HCT116 (cell line): ENCODE measurements at regions not wholly inside any gene's neighbourhood (a gene's known extent, or its start where the extent isn't known, plus 50 kb on each side); places are given as distances from the start of the nearest gene placed in this dataset.

ENCODE experiments used
- ATAC-seq: fragments of 200-7000 bp; cut with Tn5 transposase; 2 replicates; pipeline ENCODE4 v1.9.1; 2020; ENCODE audit warnings: mild to moderate bottlenecking, moderate library complexity
- BruUV-seq: library from RNA; stranded (reverse); fragments of 400-500 nt; replicated peaks from 2 replicates; lab custom pipeline; 2021; lab: Mats Ljungman, UMichigan
- CTCF ChIA-PET: fragments of 300-600 bp; sonication (Branson Sonifier 250); formaldehyde crosslinking; loops from one replicate; lab custom pipeline; 2021; ENCODE audit warnings: antibody characterized with exemption; lab: Charles Lee
- POLR2A ChIA-PET: fragments of 300-600, 350-600 bp; sonication (Branson Sonifier 250); formaldehyde crosslinking; loops from one replicate; lab custom pipeline; 2021; ENCODE audit warnings: antibody characterized with exemption; lab: Charles Lee
- RAD21 ChIA-PET, 2 experiments: fragments of 300-600 bp; sonication (Branson Sonifier 250); formaldehyde crosslinking; loops; one replicate each; lab custom pipeline; 2023; ENCODE audit warnings: low total read pairs in 2 of 2; ENCODE audit not compliant: uncharacterized antibody in 2 of 2, unreplicated experiment in 2 of 2, low non-redundant PET in 1 of 2; lab: Charles Lee
- DNase-seq: peaks from one replicate; pipeline ENCODE4 v3.0.0-alpha.2; 2010; ENCODE audit warnings: low read depth, low spot score
- H2AFZ ChIP-seq: fragments of 200-600 bp; shearing (Covaris generic), sonication (generic); 2 replicates; pipeline ENCODE4 v1.6.1; 2017; ENCODE audit warnings: low read depth, mixed run types, mixed read lengths, antibody characterized with exemption, low read length; ENCODE audit not compliant: poor library complexity, severe bottlenecking
- H3K27ac ChIP-seq: 2 replicates; pipeline ENCODE4 v1.5.1; 2012; ENCODE audit warnings: low read depth, low read length
- H3K27me3 ChIP-seq: fragments of 200-600 bp; sonication (generic); 2 replicates; pipeline ENCODE4 v1.6.1; 2016; ENCODE audit warnings: mixed run types, low read length, mixed read lengths; ENCODE audit not compliant: insufficient read depth
- H3K36me3 ChIP-seq, 2 experiments: fragments of 200-500 bp in 1 of 2; fragments of 200-600 bp in 1 of 2; sonication (Bioruptor generic) in 1 of 2; sonication (generic) in 1 of 2; 2 replicates each; pipeline versions ENCODE4 v1.5.1 to v1.6.1; 2014 to 2016; ENCODE audit warnings: low read length in 2 of 2, inconsistent platforms in 1 of 2, mixed read lengths in 1 of 2, mixed run types in 1 of 2; ENCODE audit not compliant: insufficient read depth in 2 of 2, control insufficient read depth in 1 of 2
- H3K4me1 ChIP-seq, 2 experiments: fragments of 200-600 bp in 1 of 2; sonication (generic) in 1 of 2; 2 replicates each; pipeline versions ENCODE4 v1.5.1 to v1.6.1; 2012 to 2017; ENCODE audit warnings: low read length in 2 of 2, inconsistent platforms in 1 of 2, mild to moderate bottlenecking in 1 of 2, mixed read lengths in 1 of 2, mixed run types in 1 of 2, moderate library complexity in 1 of 2; ENCODE audit not compliant: insufficient read depth in 2 of 2, control insufficient read depth in 1 of 2
- H3K4me2 ChIP-seq: fragments of 200-600 bp; sonication (generic); 2 replicates; pipeline ENCODE4 v1.6.1; 2017; ENCODE audit warnings: mixed run types, low read length, mixed read lengths
- H3K4me3 ChIP-seq, 2 experiments: fragments of 200-600 bp in 1 of 2; sonication (generic) in 1 of 2; replicated peaks in 1 of 2; 2 replicates each; pipeline ENCODE4 v1.5.1; 2011 to 2016; ENCODE audit warnings: low read length in 2 of 2, control low read depth in 1 of 2, low read depth in 1 of 2, mild to moderate bottlenecking in 1 of 2, mixed read lengths in 1 of 2, mixed run types in 1 of 2
- H3K79me2 ChIP-seq: fragments of 200-600 bp; sonication (generic); 2 replicates; pipeline ENCODE4 v1.6.1; 2017; ENCODE audit warnings: mild to moderate bottlenecking, mixed run types, low read length, moderate library complexity, mixed read lengths; ENCODE audit not compliant: insufficient read depth
- H3K9ac ChIP-seq: fragments of 200-600 bp; sonication (generic); 2 replicates; pipeline ENCODE4 v1.6.1; 2016; ENCODE audit warnings: low read length, mixed read lengths
- H3K9me2 ChIP-seq: fragments of 200-600 bp; sonication (generic), shearing (Covaris generic); 2 replicates; pipeline ENCODE4 v1.6.1; 2017; ENCODE audit warnings: mixed run types, mild to moderate bottlenecking, moderate library complexity; ENCODE audit not compliant: insufficient read depth
- H3K9me3 ChIP-seq, 2 experiments: fragments of 200-500 bp in 1 of 2; fragments of 200-600 bp in 1 of 2; sonication (Bioruptor generic) in 1 of 2; sonication (generic) in 1 of 2; 2 replicates each; pipeline ENCODE4 v1.6.1; 2014 to 2017; ENCODE audit warnings: low read length in 2 of 2, mixed read lengths in 2 of 2, inconsistent platforms in 1 of 2, low read depth in 1 of 2, mild to moderate bottlenecking in 1 of 2, mixed run types in 1 of 2, moderate library complexity in 1 of 2; ENCODE audit not compliant: control insufficient read depth in 1 of 2, insufficient read depth in 1 of 2
- H4K20me1 ChIP-seq: fragments of 200-600 bp; sonication (generic), shearing (Covaris generic); 2 replicates; pipeline ENCODE4 v1.6.1; 2017; ENCODE audit warnings: mixed run types, mild to moderate bottlenecking, moderate library complexity; ENCODE audit not compliant: insufficient read depth
- CBX3 ChIP-seq: IDR thresholded peaks from 2 replicates; pipeline ENCODE4 v1.6.1; 2012; ENCODE audit warnings: low read depth
- ELF1 ChIP-seq: IDR thresholded peaks from 2 replicates; pipeline ENCODE4 v1.6.1; 2012; ENCODE audit warnings: low read depth, borderline replicate concordance
- EZH2 ChIP-seq: fragments of 200-600 bp; sonication (generic); IDR thresholded peaks from 2 replicates; pipeline ENCODE4 v1.6.1; 2017; ENCODE audit warnings: antibody characterized with exemption, mixed run types
- EZH2phosphoT487 ChIP-seq: fragments of 200-600 bp; IDR thresholded peaks from 2 replicates; pipeline ENCODE4 v1.6.1; 2018; ENCODE audit warnings: antibody characterized with exemption, borderline replicate concordance
- FOSL1 ChIP-seq: IDR thresholded peaks from 2 replicates; pipeline ENCODE4 v1.6.1; 2012; ENCODE audit warnings: low read depth
- JUND ChIP-seq: IDR thresholded peaks from 2 replicates; pipeline ENCODE4 v1.6.1; 2012
- RAD21 ChIP-seq: IDR thresholded peaks from 2 replicates; pipeline ENCODE4 v1.6.1; 2012; ENCODE audit warnings: low read depth, mild to moderate bottlenecking
- SIN3A ChIP-seq: IDR thresholded peaks from 2 replicates; pipeline ENCODE4 v1.6.1; 2012; ENCODE audit warnings: low read depth
- TCF7L2 ChIP-seq: IDR thresholded peaks from 2 replicates; pipeline ENCODE4 v1.7.0; 2011; ENCODE audit warnings: borderline replicate concordance, inconsistent platforms; ENCODE audit not compliant: insufficient read depth, insufficient read length; ENCODE audit errors: extremely low read depth
- ZFX ChIP-seq: fragments of 450-650 bp; IDR thresholded peaks from 2 replicates; pipeline ENCODE4 v1.6.1; 2017
- intact Hi-C: fragments of 100-400 bp; cut with micrococcal nuclease; formaldehyde crosslinking; loops from 2 replicates; pipeline ENCODE4 v1.10.0; 2022
- TF ChIP-seq, protein P1 (sequence below): IDR thresholded peaks from 2 replicates; pipeline ENCODE4 v1.6.1; 2011; ENCODE audit warnings: mild to moderate bottlenecking, low read length, moderate library complexity; ENCODE audit not compliant: insufficient replicate concordance; ENCODE audit errors: extremely low read depth
- TF ChIP-seq, protein P2 (sequence below): IDR thresholded peaks from 2 replicates; pipeline ENCODE4 v1.6.1; 2012; ENCODE audit warnings: low read depth

DNA sequence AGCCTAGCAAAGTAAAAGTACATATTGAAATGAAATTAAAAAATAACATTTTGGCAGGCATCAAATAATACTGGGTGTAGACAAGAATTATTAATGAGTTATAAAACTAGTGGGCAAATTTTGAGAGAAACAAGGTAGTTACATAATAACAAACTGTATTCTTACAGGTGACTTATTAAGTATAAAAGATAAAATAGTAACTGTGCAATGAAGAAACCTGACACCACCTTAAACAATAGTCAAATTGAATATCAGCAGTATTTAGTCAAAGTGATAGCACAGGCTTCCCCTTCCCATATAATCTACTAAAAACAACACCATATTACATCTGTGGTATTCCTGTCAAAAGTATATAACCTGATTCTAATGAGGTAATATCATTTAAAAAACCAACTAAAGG lies 1099.8 kb upstream of the CRIM1 start:
- TF ChIP-seq SIN3A (no peak), FOSL1 (no peak)
- Histone ChIP-seq H3K4me2 (no peak overlapping the region), H3K9ac (no peak overlapping the region), H3K4me1 (no peaks in the 10 kb centered on the region), H4K20me1 (no peaks in the 10 kb centered on the region), H3K27me3 (no peaks in the 10 kb centered on the region), H3K36me3 (no peaks in the 10 kb centered on the region), H2AFZ (no peak overlapping the region), H3K4me3 (no peak overlapping the region), H3K9me3 (peaks cover 8 to 10% of the 10 kb centered on the region in 2 experiments; a peak in 2 of 4 replicates), H3K9me2 (no peaks in the 10 kb centered on the region), H3K79me2 (no peaks in the 10 kb centered on the region), H3K27ac (no peak overlapping the region)
- RAD21 ChIA-PET: no interaction called here
- POLR2A ChIA-PET: no interaction called here
- ATAC-seq (no peak), DNase-seq (no peak)
- BruUV-seq: no TSS peak
- CTCF ChIA-PET: no interaction called here
- intact Hi-C loops: no loop called here

DNA sequence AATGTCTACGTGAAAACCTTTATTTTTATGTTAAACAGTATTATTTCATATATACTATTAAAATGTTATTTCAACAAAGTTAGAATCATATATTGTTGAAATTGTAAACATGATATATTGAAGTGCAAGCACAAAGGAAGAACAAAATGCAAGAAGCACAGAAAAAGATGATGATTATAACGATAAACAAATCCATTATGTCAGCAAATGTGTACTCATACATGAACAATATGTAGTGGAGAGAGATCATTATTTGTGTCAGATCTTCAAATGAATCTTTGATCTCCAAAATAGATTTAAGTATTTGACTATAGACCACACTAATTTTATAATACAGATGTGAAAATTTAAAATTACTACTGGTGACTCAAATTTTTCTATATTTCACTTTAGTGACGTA lies 1104.4 kb upstream of the CRIM1 start:
- H3K27ac ChIP-seq: no peak overlapping the region
- peaks cover 6 to 16% of the 10 kb centered on the region in 2 experiments; a peak in 2 of 4 replicates for H3K9me3 ChIP-seq
- RAD21 ChIA-PET: no interaction called here
- no peak overlapping the region for H3K9ac ChIP-seq
- ATAC-seq (no peak), DNase-seq (no peak)
- intact Hi-C loops: no loop called here
- H3K4me3 ChIP-seq: no peak overlapping the region
- TF ChIP-seq, protein P1, sequence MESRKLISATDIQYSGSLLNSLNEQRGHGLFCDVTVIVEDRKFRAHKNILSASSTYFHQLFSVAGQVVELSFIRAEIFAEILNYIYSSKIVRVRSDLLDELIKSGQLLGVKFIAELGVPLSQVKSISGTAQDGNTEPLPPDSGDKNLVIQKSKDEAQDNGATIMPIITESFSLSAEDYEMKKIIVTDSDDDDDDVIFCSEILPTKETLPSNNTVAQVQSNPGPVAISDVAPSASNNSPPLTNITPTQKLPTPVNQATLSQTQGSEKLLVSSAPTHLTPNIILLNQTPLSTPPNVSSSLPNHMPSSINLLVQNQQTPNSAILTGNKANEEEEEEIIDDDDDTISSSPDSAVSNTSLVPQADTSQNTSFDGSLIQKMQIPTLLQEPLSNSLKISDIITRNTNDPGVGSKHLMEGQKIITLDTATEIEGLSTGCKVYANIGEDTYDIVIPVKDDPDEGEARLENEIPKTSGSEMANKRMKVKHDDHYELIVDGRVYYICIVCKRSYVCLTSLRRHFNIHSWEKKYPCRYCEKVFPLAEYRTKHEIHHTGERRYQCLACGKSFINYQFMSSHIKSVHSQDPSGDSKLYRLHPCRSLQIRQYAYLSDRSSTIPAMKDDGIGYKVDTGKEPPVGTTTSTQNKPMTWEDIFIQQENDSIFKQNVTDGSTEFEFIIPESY: no peak
- TF ChIP-seq ELF1 (no peak), RAD21 (no peak), EZH2 (no peak), TCF7L2 (no peak), CBX3 (no peak), EZH2phosphoT487 (no peak), ZFX (no peak), JUND (no peak)
- TF ChIP-seq, protein P2, sequence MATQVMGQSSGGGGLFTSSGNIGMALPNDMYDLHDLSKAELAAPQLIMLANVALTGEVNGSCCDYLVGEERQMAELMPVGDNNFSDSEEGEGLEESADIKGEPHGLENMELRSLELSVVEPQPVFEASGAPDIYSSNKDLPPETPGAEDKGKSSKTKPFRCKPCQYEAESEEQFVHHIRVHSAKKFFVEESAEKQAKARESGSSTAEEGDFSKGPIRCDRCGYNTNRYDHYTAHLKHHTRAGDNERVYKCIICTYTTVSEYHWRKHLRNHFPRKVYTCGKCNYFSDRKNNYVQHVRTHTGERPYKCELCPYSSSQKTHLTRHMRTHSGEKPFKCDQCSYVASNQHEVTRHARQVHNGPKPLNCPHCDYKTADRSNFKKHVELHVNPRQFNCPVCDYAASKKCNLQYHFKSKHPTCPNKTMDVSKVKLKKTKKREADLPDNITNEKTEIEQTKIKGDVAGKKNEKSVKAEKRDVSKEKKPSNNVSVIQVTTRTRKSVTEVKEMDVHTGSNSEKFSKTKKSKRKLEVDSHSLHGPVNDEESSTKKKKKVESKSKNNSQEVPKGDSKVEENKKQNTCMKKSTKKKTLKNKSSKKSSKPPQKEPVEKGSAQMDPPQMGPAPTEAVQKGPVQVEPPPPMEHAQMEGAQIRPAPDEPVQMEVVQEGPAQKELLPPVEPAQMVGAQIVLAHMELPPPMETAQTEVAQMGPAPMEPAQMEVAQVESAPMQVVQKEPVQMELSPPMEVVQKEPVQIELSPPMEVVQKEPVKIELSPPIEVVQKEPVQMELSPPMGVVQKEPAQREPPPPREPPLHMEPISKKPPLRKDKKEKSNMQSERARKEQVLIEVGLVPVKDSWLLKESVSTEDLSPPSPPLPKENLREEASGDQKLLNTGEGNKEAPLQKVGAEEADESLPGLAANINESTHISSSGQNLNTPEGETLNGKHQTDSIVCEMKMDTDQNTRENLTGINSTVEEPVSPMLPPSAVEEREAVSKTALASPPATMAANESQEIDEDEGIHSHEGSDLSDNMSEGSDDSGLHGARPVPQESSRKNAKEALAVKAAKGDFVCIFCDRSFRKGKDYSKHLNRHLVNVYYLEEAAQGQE: no peak
- H3K36me3 ChIP-seq: no peaks in the 10 kb centered on the region
- no peaks in the 10 kb centered on the region for H3K79me2 ChIP-seq
- no peak overlapping the region for H2AFZ ChIP-seq
- no peak overlapping the region for H3K4me2 ChIP-seq
- no peaks in the 10 kb centered on the region for H3K4me1 ChIP-seq
- CTCF ChIA-PET: no interaction called here
- no peaks in the 10 kb centered on the region for H4K20me1 ChIP-seq
- H3K27me3 ChIP-seq: no peaks in the 10 kb centered on the region
- no TSS peak for BruUV-seq
- no peaks in the 10 kb centered on the region for H3K9me2 ChIP-seq
- POLR2A ChIA-PET: no interaction called here
